GM23248 (cell line): ENCODE measurements at regions not wholly inside any gene's neighbourhood (a gene's known extent, or its start where the extent isn't known, plus 50 kb on each side); places are given as distances from the start of the nearest gene placed in this dataset.

Source experiments
- EZH2 ChIP-seq: fragments of 200-600 bp; sonication (generic); IDR thresholded peaks from 2 replicates; pipeline ENCODE4 v1.6.1; 2018; ENCODE audit warnings: antibody characterized with exemption, mild to moderate bottlenecking; ENCODE audit not compliant: insufficient read depth, poor library complexity, severe bottlenecking
- EZH2phosphoT487 ChIP-seq: fragments of 200-600 bp; sonication (generic); IDR thresholded peaks from 2 replicates; pipeline ENCODE4 v1.6.1; 2018; ENCODE audit warnings: antibody characterized with exemption, moderate library complexity, mild to moderate bottlenecking, low read depth; ENCODE audit not compliant: insufficient read depth

DNA sequence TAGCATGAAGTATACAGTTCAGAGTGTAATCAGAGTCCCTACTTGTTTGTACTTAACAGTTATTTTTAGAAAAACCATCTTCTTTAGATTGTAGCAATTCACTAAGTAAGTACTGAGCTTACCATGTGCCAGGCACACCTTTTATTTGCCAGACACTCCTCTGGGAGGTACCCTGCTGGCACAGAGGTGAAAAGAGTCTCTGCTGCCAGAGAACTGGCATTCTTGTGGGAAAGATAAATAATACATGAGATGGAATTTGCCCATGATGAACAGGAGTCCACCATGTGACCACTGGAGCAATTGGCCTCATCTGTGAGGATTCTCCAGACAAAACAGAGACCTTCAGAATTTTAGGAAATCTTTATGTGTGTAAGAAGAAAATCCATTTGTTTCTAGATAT lies 199.3 kb upstream of the SLC16A7 start:
- TF ChIP-seq EZH2 (no peak), EZH2phosphoT487 (no peak)
